Effector memory CD8-positive, alpha-beta T cell (primary cell): ENCODE measurements at regions not wholly inside any gene's neighbourhood (a gene's known extent, or its start where the extent isn't known, plus 50 kb on each side); places are given as distances from the start of the nearest gene placed in this dataset.

Experiments
- ATAC-seq: fragments of 150-1000 bp; cut with Tn5 transposase; replicated peaks from 2 replicates; pipeline ENCODE4 v1.10.0; 2021; ENCODE audit warnings: mild to moderate bottlenecking, moderate library complexity
- DNase-seq, 3 experiments: peaks; one replicate each; pipeline ENCODE4 v3.0.0; 2021
- H3K27ac Mint-ChIP-seq, 2 donors: one replicate each; pipeline ENCODE4 v1.8.0; 2022; ENCODE audit warnings: mild to moderate bottlenecking in 2 of 2, mixed read lengths in 2 of 2, moderate library complexity in 2 of 2
- H3K27me3 Mint-ChIP-seq, 2 donors: one replicate each; pipeline ENCODE4 v1.8.0; 2022; ENCODE audit warnings: mixed read lengths in 2 of 2
- H3K36me3 Mint-ChIP-seq: one replicate; pipeline ENCODE4 v1.8.0; 2022; ENCODE audit warnings: mild to moderate bottlenecking, moderate library complexity, mixed read lengths; ENCODE audit not compliant: insufficient read depth
- H3K4me1 Mint-ChIP-seq, 2 donors: one replicate each; pipeline ENCODE4 v1.8.0; 2022; ENCODE audit warnings: low read depth in 2 of 2, mixed read lengths in 2 of 2
- H3K4me3 Mint-ChIP-seq, 2 donors: one replicate each; pipeline ENCODE4 v1.8.0; 2022; ENCODE audit warnings: mild to moderate bottlenecking in 2 of 2, mixed read lengths in 2 of 2, moderate library complexity in 2 of 2
- H3K9me3 Mint-ChIP-seq, 2 donors: one replicate each; pipeline ENCODE4 v1.8.0; 2022; ENCODE audit warnings: mixed read lengths in 2 of 2

GRCh38 chr2:38160516-38160915, 84.6 kb upstream of the CYP1B1 start:
- Mint-ChIP-seq H3K4me1 (no peaks in the 10 kb centered on the region), H3K36me3 (no peaks in the 10 kb centered on the region), H3K9me3 (no peaks in the 10 kb centered on the region), H3K27ac (no peak overlapping the region), H3K4me3 (no peak overlapping the region), H3K27me3 (peaks cover 51 to 97% of the 10 kb centered on the region in 2 donors)
- ATAC-seq (no peak), DNase-seq (no peak)

- DNase-seq (no peak), ATAC-seq (no peak)
- Mint-ChIP-seq H3K36me3 (no peaks in the 10 kb centered on the region), H3K4me1 (no peaks in the 10 kb centered on the region), H3K27me3 (peaks cover 51 to 88% of the 10 kb centered on the region in 2 donors), H3K27ac (no peak overlapping the region), H3K4me3 (no peak overlapping the region), H3K9me3 (no peaks in the 10 kb centered on the region)
These were observed 83.6 kb upstream of the CYP1B1 start for GRCh38 chr2:38159597-38159996.

GRCh38 chr2:38159191-38159590, 83.2 kb upstream of the CYP1B1 start:
- Mint-ChIP-seq H3K4me3 (no peak overlapping the region), H3K27me3 (peaks cover 49 to 84% of the 10 kb centered on the region in 2 donors), H3K36me3 (no peaks in the 10 kb centered on the region), H3K27ac (no peak overlapping the region), H3K4me1 (no peaks in the 10 kb centered on the region), H3K9me3 (no peaks in the 10 kb centered on the region)
- ATAC-seq: no peak
- no peak for DNase-seq

- DNase-seq (no peak), ATAC-seq (no peak)
- no peaks in the 10 kb centered on the region for H3K9me3 Mint-ChIP-seq
- no peaks in the 10 kb centered on the region for H3K4me1 Mint-ChIP-seq
- no peak overlapping the region for H3K27ac Mint-ChIP-seq
- H3K27me3 Mint-ChIP-seq: peaks cover 44 to 83% of the 10 kb centered on the region in 2 donors
- no peak overlapping the region for H3K4me3 Mint-ChIP-seq
- H3K36me3 Mint-ChIP-seq: no peaks in the 10 kb centered on the region
These were observed 82.6 kb upstream of the CYP1B1 start for GRCh38 chr2:38158378-38159118.

GRCh38 chr2:38156436-38156835, 80.5 kb upstream of the CYP1B1 start:
- ATAC-seq: no peak
- Mint-ChIP-seq H3K9me3 (no peaks in the 10 kb centered on the region), H3K4me1 (no peaks in the 10 kb centered on the region), H3K27me3 (peaks cover 33 to 62% of the 10 kb centered on the region in 2 donors), H3K27ac (no peak overlapping the region), H3K36me3 (no peaks in the 10 kb centered on the region), H3K4me3 (no peak overlapping the region)
- no peak for DNase-seq

- H3K4me1 Mint-ChIP-seq: no peaks in the 10 kb centered on the region
- H3K27me3 Mint-ChIP-seq: peaks cover 35 to 48% of the 10 kb centered on the region in 2 donors
- no peaks in the 10 kb centered on the region for H3K36me3 Mint-ChIP-seq
- no peaks in the 10 kb centered on the region for H3K9me3 Mint-ChIP-seq
- H3K4me3 Mint-ChIP-seq: no peak overlapping the region
- ATAC-seq (no peak), DNase-seq (no peak)
- H3K27ac Mint-ChIP-seq: no peak overlapping the region
These were observed 79.1 kb upstream of the CYP1B1 start for GRCh38 chr2:38155015-38155414.

GRCh38 chr2:38154395-38154794, 78.4 kb upstream of the CYP1B1 start:
- H3K4me1 Mint-ChIP-seq: no peaks in the 10 kb centered on the region
- H3K36me3 Mint-ChIP-seq: no peaks in the 10 kb centered on the region
- H3K4me3 Mint-ChIP-seq: no peak overlapping the region
- peaks cover 37 to 42% of the 10 kb centered on the region in 2 donors for H3K27me3 Mint-ChIP-seq
- H3K27ac Mint-ChIP-seq: no peak overlapping the region
- no peak for ATAC-seq
- DNase-seq: no peak
- H3K9me3 Mint-ChIP-seq: no peaks in the 10 kb centered on the region

GRCh38 chr2:38153476-38154135, 77.7 kb upstream of the CYP1B1 start:
- Mint-ChIP-seq H3K9me3 (no peaks in the 10 kb centered on the region), H3K4me1 (no peaks in the 10 kb centered on the region), H3K36me3 (no peaks in the 10 kb centered on the region), H3K27me3 (peaks cover 34 to 37% of the 10 kb centered on the region in 2 donors), H3K4me3 (no peak overlapping the region), H3K27ac (no peak overlapping the region)
- DNase-seq: no peak
- no peak for ATAC-seq

- Mint-ChIP-seq H3K4me3 (no peak overlapping the region), H3K27ac (no peak overlapping the region), H3K9me3 (no peaks in the 10 kb centered on the region), H3K4me1 (no peaks in the 10 kb centered on the region), H3K36me3 (no peaks in the 10 kb centered on the region), H3K27me3 (peaks cover 27 to 37% of the 10 kb centered on the region in 2 donors)
- ATAC-seq: no peak
- DNase-seq: no peak
These were observed 77.0 kb upstream of the CYP1B1 start for GRCh38 chr2:38152913-38153312.

GRCh38 chr2:38152035-38152434, 76.1 kb upstream of the CYP1B1 start:
- Mint-ChIP-seq H3K4me3 (no peak overlapping the region), H3K9me3 (no peaks in the 10 kb centered on the region), H3K27ac (no peak overlapping the region), H3K36me3 (no peaks in the 10 kb centered on the region), H3K27me3 (peaks cover 23 to 37% of the 10 kb centered on the region in 2 donors), H3K4me1 (no peaks in the 10 kb centered on the region)
- ATAC-seq: no peak
- no peak for DNase-seq

- no peaks in the 10 kb centered on the region for H3K36me3 Mint-ChIP-seq
- DNase-seq (no peak), ATAC-seq (no peak)
- peaks cover 14 to 27% of the 10 kb centered on the region in 2 donors for H3K27me3 Mint-ChIP-seq
- H3K27ac Mint-ChIP-seq: no peak overlapping the region
- no peaks in the 10 kb centered on the region for H3K9me3 Mint-ChIP-seq
- H3K4me1 Mint-ChIP-seq: no peaks in the 10 kb centered on the region
- H3K4me3 Mint-ChIP-seq: no peak overlapping the region
These were observed 73.6 kb upstream of the CYP1B1 start for GRCh38 chr2:38149531-38149930.

- H3K27ac Mint-ChIP-seq: no peak overlapping the region
- DNase-seq (no peak), ATAC-seq (no peak)
- H3K36me3 Mint-ChIP-seq: no peaks in the 10 kb centered on the region
- H3K4me3 Mint-ChIP-seq: no peak overlapping the region
- no peaks in the 10 kb centered on the region for H3K9me3 Mint-ChIP-seq
- H3K27me3 Mint-ChIP-seq: peaks cover 8 to 25% of the 10 kb centered on the region in 2 donors
- H3K4me1 Mint-ChIP-seq: no peaks in the 10 kb centered on the region
These were observed 72.5 kb upstream of the CYP1B1 start for GRCh38 chr2:38148501-38148900.

- no peak for ATAC-seq
- Mint-ChIP-seq H3K4me3 (no peak overlapping the region), H3K27ac (no peak overlapping the region)
These were observed 71.6 kb upstream of the CYP1B1 start for GRCh38 chr2:38147333-38148121.

More at GRCh38 chr2:38147333-38148121, 71.6 kb upstream of the CYP1B1 start:
- no peak for DNase-seq
- Mint-ChIP-seq H3K36me3 (no peaks in the 10 kb centered on the region), H3K27me3 (peaks cover 10 to 25% of the 10 kb centered on the region in 2 donors), H3K4me1 (no peaks in the 10 kb centered on the region), H3K9me3 (no peaks in the 10 kb centered on the region)
